ENCODE measurements at regions not wholly inside any gene's neighbourhood (a gene's known extent, or its start where the extent isn't known, plus 50 kb on each side); places are given as distances from the start of the nearest gene placed in this dataset.

DNA sequence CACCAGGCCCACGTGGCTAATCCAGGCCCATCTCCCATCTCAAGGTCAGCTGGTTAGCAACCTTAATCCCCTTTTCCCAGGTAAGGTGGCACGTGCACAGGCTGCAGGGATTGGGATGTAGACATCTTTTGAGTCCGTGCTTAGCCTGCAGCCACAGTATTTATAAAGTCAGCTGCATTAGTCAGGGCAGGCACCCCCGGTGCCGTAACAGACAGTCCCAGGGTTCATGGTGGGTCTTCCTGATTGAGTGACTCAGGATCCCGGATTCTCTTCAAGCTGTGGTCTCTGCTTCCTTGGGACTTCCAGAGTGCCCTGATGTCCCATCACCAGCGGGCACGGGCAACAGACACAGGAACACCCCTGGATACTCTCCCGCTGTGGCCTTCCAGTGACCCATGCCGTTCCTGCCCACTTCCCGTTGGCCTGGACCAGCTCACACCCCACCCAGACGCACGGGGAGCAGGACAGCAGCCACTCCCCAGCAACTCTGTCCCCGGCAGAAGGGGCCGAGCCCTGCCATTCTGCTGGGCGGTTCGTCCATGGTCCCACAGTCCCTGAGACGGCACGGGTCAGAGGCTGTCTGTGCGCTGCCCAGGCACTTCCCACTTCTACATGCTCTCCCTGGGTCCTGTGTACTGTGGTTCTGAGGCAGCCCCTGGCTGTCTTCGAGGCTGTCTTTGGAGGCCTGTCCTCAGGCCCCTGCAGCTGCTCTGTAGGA, 248.6 kb upstream of the GSE1 start:
- Histone ChIP-seq H3K9me3 (ENCODE audit: control insufficient read depth, low read length) (no peaks in the 10 kb centered on the region), H3K36me3 (ENCODE audit: control insufficient read depth, insufficient read depth, low read length, severe bottlenecking) (peaks cover 3% of the 10 kb centered on the region), H3K4me3 (ENCODE audit: low read length) (no peak overlapping the region), H3K27me3 (replicated peaks; ENCODE audit: control insufficient read depth, insufficient read depth, low read length) (no peaks in the 10 kb centered on the region), H3K9ac (ENCODE audit: low read length) (no peak overlapping the region), H3K4me1 (ENCODE audit: control insufficient read depth, insufficient read depth, low read length) (peaks cover 23% of the 10 kb centered on the region)
- DNase-seq (ENCODE audit: low read depth): peak; percentile 76

DNA sequence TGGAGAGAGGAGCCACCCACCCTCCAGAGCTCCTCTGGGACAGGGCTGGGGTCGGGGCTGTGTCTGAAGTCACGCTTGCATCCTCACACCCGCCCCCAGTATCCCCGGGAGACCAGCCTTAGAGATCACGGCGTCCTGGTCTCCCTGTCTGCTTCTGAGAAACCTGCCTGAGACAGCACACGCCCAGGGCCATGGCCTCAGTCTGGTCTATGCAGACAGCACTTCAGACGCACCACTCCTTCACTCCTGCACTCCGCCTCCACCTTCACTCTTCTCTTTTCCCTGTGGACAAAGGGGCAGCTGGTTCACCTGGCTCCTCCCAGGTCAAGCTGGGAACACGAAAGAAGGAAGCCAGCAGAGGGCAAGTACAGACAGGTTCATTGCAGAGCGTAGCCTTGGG, 248.0 kb upstream of the GSE1 start:
- H3K27me3 ChIP-seq (replicated peaks; ENCODE audit: control insufficient read depth, insufficient read depth, low read length): no peaks in the 10 kb centered on the region
- H3K9me3 ChIP-seq (ENCODE audit: control insufficient read depth, low read length): no peaks in the 10 kb centered on the region
- no peak overlapping the region for H3K9ac ChIP-seq (ENCODE audit: low read length)
- H3K36me3 ChIP-seq (ENCODE audit: control insufficient read depth, insufficient read depth, low read length, severe bottlenecking): peaks cover 3% of the 10 kb centered on the region
- no peak overlapping the region for H3K4me3 ChIP-seq (ENCODE audit: low read length)
- no peak for DNase-seq (ENCODE audit: low read depth)
- H3K4me1 ChIP-seq (ENCODE audit: control insufficient read depth, insufficient read depth, low read length): peaks cover 28% of the 10 kb centered on the region

DNA sequence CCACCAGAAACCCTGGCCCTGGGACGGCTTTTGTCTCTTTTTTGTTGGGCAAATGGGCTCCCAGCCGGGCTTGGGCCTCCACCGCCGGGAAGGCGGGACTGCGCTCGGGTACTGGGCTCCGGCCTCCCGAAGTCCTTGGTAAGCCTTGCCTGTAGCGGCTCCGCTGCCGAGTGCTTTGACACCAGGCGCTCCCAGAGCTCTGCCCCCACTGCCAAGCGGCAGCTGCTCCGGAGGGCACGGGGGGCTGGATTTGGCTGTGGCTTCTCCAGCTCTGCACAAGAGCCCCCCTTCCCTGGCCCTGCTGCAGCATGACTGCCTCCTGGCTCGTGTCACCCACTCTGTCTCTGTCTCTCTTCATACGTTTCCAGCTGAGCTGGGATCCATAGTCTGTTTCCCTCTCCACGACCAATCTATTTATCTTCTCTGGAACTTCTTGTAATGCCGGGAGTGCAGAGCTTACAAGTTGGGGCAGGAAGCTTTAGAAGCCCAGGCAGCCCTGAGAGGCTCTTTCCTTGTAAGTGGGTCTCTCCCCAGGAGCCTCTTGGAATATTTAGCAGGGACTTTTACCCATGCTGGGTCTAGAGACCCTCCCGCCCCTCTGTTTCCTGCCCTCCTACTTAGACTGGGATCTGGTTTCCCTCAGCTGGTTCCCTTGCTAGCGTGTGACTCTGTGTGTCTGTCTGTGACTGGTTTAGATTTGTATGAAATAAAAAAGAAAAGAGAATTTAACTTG, 246.9 kb upstream of the GSE1 start:
- peaks cover 39% of the 10 kb centered on the region for H3K4me1 ChIP-seq (ENCODE audit: control insufficient read depth, insufficient read depth, low read length)
- H3K27me3 ChIP-seq (replicated peaks; ENCODE audit: control insufficient read depth, insufficient read depth, low read length): no peaks in the 10 kb centered on the region

DNA sequence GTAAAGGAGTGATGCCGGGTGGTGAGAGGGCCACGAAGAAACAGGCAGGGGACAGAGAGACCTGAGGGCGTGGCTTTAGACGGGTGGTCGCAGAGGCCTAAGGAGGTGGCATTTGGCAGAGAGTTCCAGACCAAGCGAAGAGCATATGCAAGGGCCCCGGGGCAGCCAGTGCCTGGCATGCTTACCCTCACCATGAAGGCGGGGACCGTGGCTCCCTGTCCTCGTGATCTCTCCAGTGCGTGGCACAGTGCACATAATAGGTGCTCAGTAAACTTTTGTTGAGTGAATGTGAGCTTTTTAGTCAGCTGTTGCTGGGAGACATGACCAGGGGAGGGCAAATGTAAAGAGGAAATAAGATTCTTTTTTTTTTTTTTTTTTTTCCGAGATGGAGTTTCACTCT, 245.6 kb upstream of the GSE1 start:
- Histone ChIP-seq H3K27me3 (replicated peaks; ENCODE audit: control insufficient read depth, insufficient read depth, low read length) (no peaks in the 10 kb centered on the region), H3K9me3 (ENCODE audit: control insufficient read depth, low read length) (no peaks in the 10 kb centered on the region)

More for the DNA sequence above, 246.9 kb upstream of the GSE1 start:
- no peak for DNase-seq (ENCODE audit: low read depth)
- no peaks in the 10 kb centered on the region for H3K9me3 ChIP-seq (ENCODE audit: control insufficient read depth, low read length)
- no peak overlapping the region for H3K4me3 ChIP-seq (ENCODE audit: low read length)
- no peak overlapping the region for H3K9ac ChIP-seq (ENCODE audit: low read length)
- no peaks in the 10 kb centered on the region for H3K36me3 ChIP-seq (ENCODE audit: control insufficient read depth, insufficient read depth, low read length, severe bottlenecking)

DNA sequence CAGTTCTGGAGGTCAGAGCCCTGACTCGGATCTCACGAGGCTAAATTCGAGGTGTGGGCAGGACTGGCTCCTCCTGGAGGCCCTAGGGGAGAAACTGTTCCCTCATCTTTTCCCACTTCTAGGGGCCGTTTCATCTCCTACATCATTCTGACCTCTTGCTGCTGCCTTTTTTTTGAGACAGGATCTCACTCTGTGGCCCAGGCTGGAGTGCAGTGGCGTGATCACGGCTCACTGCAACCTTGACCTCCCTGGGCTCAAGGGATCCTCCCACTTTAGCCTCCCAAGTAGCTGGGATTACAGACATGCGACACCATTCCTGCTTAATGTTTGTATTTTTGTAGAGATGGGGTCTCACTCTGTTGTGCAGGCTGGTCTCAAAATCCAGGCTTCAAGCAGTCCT, 244.1 kb upstream of the GSE1 start:
- Histone ChIP-seq H3K9ac (ENCODE audit: low read length) (peak overlapping the region; percentile 85), H3K4me3 (ENCODE audit: low read length) (no peak overlapping the region), H3K27me3 (replicated peaks; ENCODE audit: control insufficient read depth, insufficient read depth, low read length) (no peaks in the 10 kb centered on the region), H3K4me1 (ENCODE audit: control insufficient read depth, insufficient read depth, low read length) (peaks cover 64% of the 10 kb centered on the region), H3K9me3 (ENCODE audit: control insufficient read depth, low read length) (no peaks in the 10 kb centered on the region), H3K36me3 (ENCODE audit: control insufficient read depth, insufficient read depth, low read length, severe bottlenecking) (no peaks in the 10 kb centered on the region)
- DNase-seq (ENCODE audit: low read depth): no peak

More for the DNA sequence above, 245.6 kb upstream of the GSE1 start:
- DNase-seq (ENCODE audit: low read depth): no peak
- no peaks in the 10 kb centered on the region for H3K36me3 ChIP-seq (ENCODE audit: control insufficient read depth, insufficient read depth, low read length, severe bottlenecking)
- H3K4me1 ChIP-seq (ENCODE audit: control insufficient read depth, insufficient read depth, low read length): peaks cover 52% of the 10 kb centered on the region
- H3K4me3 ChIP-seq (ENCODE audit: low read length): no peak overlapping the region
- no peak overlapping the region for H3K9ac ChIP-seq (ENCODE audit: low read length)

DNA sequence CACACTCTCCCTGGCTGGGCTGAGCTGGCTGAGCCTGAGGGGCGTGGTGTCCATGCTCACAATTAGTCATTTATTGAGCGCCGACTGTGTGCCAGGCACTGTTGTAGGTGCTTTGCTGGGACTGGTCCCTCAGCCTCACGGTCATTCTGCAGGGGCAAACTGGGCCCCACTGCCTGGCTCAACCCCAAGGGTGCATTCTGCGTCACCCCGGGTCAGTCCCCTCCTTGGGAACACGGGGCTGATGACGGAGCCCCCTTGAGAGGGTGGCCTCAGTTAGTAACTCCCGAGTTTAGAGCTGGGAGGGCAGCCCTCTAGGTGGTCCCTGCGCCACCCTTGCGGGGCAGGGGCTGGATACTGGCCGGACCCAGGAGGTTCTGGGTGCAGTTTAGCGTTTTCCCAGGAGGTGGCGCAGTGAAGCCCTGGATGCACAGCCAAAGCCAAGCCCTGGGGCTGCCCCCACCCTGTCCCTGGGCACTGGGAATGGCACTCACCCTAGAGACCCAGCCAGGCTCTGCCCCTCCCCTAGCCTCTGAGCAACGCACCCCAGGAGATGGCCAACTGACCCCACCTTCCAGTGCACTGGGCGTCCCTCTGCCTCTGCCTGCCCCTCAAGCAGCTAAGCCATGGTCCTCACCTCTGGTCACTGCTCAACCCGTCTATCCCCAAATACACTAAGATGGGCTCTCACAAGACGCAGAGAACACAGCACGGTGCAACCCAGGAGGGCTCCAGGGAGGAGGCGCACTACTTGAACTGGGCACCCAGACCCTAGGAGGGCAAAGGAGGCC, 243.2 kb upstream of the GSE1 start:
- Histone ChIP-seq H3K9me3 (ENCODE audit: control insufficient read depth, low read length) (no peaks in the 10 kb centered on the region), H3K27me3 (replicated peaks; ENCODE audit: control insufficient read depth, insufficient read depth, low read length) (no peaks in the 10 kb centered on the region), H3K36me3 (ENCODE audit: control insufficient read depth, insufficient read depth, low read length, severe bottlenecking) (no peaks in the 10 kb centered on the region), H3K9ac (ENCODE audit: low read length) (peak overlapping the region; percentile 85), H3K4me1 (ENCODE audit: control insufficient read depth, insufficient read depth, low read length) (peaks cover 64% of the 10 kb centered on the region), H3K4me3 (ENCODE audit: low read length) (peak overlapping the region; percentile 74)
- peak; percentile 76 for DNase-seq (ENCODE audit: low read depth)

DNA sequence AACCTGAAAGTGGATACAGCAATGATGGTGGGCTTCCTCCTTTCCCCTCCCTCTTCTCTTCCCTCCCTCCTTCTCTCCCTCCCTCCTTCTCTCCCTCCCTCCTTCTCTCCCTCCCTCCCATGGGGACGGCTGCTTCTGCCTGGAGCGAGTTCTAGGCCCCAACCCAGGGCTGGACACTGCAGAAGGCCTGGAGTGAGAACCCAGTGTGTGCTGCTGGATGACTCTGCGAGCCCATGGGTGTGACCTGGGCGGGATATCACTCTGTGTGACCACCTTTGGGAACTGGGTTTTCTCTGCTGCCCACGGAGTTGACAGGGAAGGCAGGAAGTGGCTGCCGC, 242.6 kb upstream of the GSE1 start:
- peak overlapping the region; percentile 85 for H3K9ac ChIP-seq (ENCODE audit: low read length)
- H3K36me3 ChIP-seq (ENCODE audit: control insufficient read depth, insufficient read depth, low read length, severe bottlenecking): no peaks in the 10 kb centered on the region
- H3K4me1 ChIP-seq (ENCODE audit: control insufficient read depth, insufficient read depth, low read length): peaks cover 64% of the 10 kb centered on the region
- no peaks in the 10 kb centered on the region for H3K9me3 ChIP-seq (ENCODE audit: control insufficient read depth, low read length)
- no peak for DNase-seq (ENCODE audit: low read depth)
- no peaks in the 10 kb centered on the region for H3K27me3 ChIP-seq (replicated peaks; ENCODE audit: control insufficient read depth, insufficient read depth, low read length)
- H3K4me3 ChIP-seq (ENCODE audit: low read length): peak overlapping the region; percentile 74

DNA sequence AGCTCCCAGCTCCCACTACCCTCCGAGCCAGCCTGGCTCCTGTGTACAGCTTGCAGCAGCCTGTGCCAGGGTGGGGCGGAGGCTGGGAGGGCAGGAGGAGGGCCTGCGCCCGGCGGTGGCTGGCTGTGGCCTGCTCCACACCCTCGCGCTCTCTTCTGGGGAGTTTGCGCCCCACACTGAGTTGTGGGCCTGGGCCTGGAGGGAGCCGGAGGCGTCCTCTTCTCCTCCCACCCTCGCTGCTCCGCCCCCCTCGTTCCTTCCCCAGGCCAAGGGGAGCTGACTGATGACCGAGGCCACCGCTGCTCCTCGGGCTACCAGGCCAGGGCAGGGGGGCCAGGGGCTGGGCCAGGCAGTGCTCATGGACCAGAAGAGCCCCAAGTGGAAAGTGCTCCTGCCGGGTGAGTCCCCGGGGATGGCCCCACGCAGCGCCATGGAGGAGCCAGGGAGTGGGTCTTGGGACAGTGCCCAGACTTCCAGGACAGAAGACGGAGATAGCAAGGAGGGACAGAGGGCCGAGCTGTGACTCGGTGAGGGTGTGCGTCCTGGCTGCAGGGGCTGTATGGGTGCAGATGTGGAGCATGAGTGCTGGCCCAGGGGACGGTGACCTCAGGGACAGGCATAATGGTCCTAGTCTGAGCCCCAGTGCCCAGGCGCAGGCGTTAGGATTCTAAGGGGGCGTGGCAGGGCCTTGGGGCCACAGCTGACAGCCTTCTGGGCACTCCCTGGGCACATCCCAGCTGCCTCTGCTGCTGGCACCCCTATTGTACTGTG, 242.1 kb upstream of the GSE1 start:
- no peaks in the 10 kb centered on the region for H3K27me3 ChIP-seq (replicated peaks; ENCODE audit: control insufficient read depth, insufficient read depth, low read length)
- peaks cover 69% of the 10 kb centered on the region for H3K4me1 ChIP-seq (ENCODE audit: control insufficient read depth, insufficient read depth, low read length)
- H3K4me3 ChIP-seq (ENCODE audit: low read length): peak overlapping the region; percentile 74
- no peak for DNase-seq (ENCODE audit: low read depth)
- H3K9me3 ChIP-seq (ENCODE audit: control insufficient read depth, low read length): no peaks in the 10 kb centered on the region
- no peaks in the 10 kb centered on the region for H3K36me3 ChIP-seq (ENCODE audit: control insufficient read depth, insufficient read depth, low read length, severe bottlenecking)
- peak overlapping the region; percentile 85 for H3K9ac ChIP-seq (ENCODE audit: low read length)

DNA sequence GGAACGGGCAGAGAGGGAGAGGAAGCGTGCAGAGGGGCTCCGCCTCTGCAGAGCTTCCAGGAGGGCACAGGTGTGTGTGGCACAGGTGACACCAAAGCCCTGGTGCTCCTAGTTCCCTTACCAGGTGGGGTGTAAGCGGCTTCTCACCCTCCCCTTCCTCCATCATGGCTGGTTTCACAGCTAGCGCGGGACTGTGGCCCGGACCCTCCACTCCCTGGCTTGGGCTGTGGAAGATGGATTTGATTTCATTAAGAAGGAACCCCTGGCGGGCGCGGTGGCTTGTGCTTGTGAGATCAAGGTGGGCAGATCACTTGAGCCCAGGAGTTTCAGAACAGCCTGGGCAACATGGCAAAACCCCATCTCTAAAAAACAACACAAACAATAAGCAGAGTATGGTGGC, 241.2 kb upstream of the GSE1 start:
- Histone ChIP-seq H3K9me3 (ENCODE audit: control insufficient read depth, low read length) (no peaks in the 10 kb centered on the region), H3K9ac (ENCODE audit: low read length) (peak overlapping the region; percentile 85), H3K27me3 (replicated peaks; ENCODE audit: control insufficient read depth, insufficient read depth, low read length) (no peaks in the 10 kb centered on the region), H3K36me3 (ENCODE audit: control insufficient read depth, insufficient read depth, low read length, severe bottlenecking) (no peaks in the 10 kb centered on the region), H3K4me3 (ENCODE audit: low read length) (peak overlapping the region; percentile 74), H3K4me1 (ENCODE audit: control insufficient read depth, insufficient read depth, low read length) (peaks cover 78% of the 10 kb centered on the region)
- no peak for DNase-seq (ENCODE audit: low read depth)

DNA sequence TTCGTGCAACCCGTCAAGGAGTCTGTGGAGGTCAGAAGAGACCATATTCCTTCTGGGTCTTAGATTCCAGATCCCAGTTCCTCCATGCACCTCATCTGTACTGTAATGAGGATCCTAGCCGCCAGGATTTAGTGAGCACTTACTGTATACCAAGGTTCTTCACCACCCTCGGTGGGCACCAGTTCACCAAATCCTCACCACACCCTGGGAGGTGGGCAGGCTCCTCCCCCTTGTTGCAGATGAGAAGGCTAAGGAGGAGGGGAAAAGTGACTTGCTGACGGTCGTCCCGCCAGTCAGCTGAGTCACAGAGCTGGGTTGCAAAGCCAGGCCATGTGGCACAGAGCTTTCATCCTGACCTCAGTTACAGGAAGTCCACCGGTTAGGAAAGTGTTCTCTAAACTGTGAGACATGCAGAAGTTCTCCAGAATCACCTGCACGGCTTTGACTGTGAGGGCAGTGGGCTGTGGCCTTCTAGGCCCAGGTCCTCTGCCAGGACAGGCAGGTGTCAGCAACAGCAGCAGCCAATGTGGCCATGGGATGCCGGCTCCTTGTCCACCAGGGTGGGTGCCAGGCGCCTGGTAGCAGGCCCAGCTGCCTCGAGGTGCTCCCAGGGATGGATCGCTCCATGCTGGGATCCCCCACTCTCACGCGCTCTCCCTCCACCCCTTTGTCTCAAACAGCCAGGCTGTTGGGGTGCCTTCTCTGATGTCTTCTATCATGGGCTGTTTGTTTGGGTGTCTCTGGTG, 240.3 kb upstream of the GSE1 start:
- peaks cover 81% of the 10 kb centered on the region for H3K4me1 ChIP-seq (ENCODE audit: control insufficient read depth, insufficient read depth, low read length)

More for the DNA sequence above, 240.3 kb upstream of the GSE1 start:
- DNase-seq (ENCODE audit: low read depth): peak; percentile 71
- Histone ChIP-seq H3K36me3 (ENCODE audit: control insufficient read depth, insufficient read depth, low read length, severe bottlenecking) (no peaks in the 10 kb centered on the region), H3K27me3 (replicated peaks; ENCODE audit: control insufficient read depth, insufficient read depth, low read length) (no peaks in the 10 kb centered on the region), H3K9me3 (ENCODE audit: control insufficient read depth, low read length) (no peaks in the 10 kb centered on the region), H3K9ac (ENCODE audit: low read length) (peak overlapping the region; percentile 85), H3K4me3 (ENCODE audit: low read length) (peak overlapping the region; percentile 74)

Measured in adipocyte (in vitro differentiated cells).